ENCODE measurements at regions not wholly inside any gene's neighbourhood (a gene's known extent, or its start where the extent isn't known, plus 50 kb on each side); places are given as distances from the start of the nearest gene placed in this dataset.

DNA sequence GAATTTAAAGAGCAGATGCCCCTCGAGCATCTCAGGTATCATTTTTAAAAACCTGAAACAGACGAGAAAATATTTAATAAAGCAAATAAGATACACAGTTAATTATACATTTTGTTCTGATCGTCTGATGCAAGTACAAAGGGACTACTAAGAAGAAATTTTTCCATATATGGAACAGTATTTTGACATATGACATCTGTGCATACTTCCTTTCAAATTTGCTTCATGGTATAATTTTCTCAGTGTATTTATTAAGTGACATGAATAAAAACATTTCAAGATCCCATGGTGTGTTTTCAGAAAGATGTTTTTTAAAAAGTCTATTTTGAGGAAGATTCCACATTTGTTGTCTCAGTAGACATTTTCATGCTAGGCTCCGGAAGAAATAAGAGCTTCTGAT lies 208.1 kb downstream of the VGLL3 start:
- intact Hi-C loops (cut with DNase I; ENCODE audit: low total_unique reads) = no loop called here
- no peak for DNase-seq (ENCODE audit: low spot score in 2 of 2)
- 47 to 48% methylated on average over 4 of the region's 4 CpGs for WGBS, 2 donors
- TF ChIP-seq, protein P1, sequence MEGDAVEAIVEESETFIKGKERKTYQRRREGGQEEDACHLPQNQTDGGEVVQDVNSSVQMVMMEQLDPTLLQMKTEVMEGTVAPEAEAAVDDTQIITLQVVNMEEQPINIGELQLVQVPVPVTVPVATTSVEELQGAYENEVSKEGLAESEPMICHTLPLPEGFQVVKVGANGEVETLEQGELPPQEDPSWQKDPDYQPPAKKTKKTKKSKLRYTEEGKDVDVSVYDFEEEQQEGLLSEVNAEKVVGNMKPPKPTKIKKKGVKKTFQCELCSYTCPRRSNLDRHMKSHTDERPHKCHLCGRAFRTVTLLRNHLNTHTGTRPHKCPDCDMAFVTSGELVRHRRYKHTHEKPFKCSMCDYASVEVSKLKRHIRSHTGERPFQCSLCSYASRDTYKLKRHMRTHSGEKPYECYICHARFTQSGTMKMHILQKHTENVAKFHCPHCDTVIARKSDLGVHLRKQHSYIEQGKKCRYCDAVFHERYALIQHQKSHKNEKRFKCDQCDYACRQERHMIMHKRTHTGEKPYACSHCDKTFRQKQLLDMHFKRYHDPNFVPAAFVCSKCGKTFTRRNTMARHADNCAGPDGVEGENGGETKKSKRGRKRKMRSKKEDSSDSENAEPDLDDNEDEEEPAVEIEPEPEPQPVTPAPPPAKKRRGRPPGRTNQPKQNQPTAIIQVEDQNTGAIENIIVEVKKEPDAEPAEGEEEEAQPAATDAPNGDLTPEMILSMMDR (IDR thresholded peaks at IDR 0.05) = no peak
- no peak for TF ChIP-seq POLR2A (IDR thresholded peaks at IDR 0.05)
- no peak overlapping the region for H3K4me3 ChIP-seq (ENCODE audit: low read depth, poor library complexity, severe bottlenecking)

DNA sequence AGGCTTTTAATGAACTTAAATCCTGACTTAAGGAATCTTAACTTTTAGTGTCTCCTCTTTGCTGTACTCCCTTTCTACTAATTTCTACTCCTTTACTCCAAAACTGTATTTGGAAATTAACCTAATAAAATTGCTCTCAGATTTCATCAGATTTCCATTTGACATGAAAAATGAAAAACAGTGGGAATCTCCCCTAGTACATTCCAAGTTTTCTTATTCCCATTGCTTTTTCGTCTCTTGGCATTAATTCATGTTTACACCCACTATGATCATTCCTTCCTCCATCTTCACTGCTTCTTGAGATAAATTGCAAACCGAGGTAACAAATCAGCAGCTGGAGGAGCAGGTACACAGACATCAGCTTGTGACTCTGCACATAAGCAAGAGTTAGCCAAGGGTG lies 208.7 kb downstream of the VGLL3 start:
- intact Hi-C loops (cut with DNase I; ENCODE audit: low total_unique reads) = no loop called here
- H3K4me3 ChIP-seq (ENCODE audit: low read depth, poor library complexity, severe bottlenecking) = no peak overlapping the region
- no peak for DNase-seq (ENCODE audit: low spot score in 2 of 2)
- 15 to 22% methylated on average over 2 of the region's 2 CpGs for WGBS, 2 donors
- TF ChIP-seq, protein P1 (IDR thresholded peaks at IDR 0.05) = no peak
- no peak for TF ChIP-seq POLR2A (IDR thresholded peaks at IDR 0.05)

DNA sequence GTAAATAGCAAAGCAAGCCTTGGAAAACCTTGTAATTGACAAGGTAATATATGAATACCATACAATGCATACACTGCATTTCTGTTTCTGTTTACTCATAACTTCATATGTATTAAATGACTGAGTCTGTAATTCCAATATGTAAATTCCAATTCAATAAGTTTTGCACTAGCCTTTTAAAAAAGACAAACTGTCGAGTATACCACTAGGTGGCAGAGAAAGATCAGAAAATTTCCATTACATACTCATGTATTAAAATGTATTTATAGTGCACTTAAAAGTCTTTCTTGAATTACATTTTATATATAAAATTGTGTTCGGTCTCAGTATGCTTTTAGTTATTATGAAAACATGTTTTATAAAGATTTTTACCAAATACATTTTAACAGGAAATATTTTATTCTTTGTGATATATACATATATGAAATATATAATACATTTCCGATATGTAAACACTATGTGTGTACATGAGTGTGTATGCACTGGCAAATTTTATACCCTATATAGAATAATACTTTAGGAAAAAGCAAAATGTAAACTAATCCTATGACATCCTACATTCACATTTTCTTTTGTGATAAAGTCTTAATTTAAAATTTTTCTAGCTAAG lies 216.8 kb downstream of the VGLL3 start:
- TF ChIP-seq, protein P1 (IDR thresholded peaks at IDR 0.05) = no peak
- no peak for TF ChIP-seq POLR2A (IDR thresholded peaks at IDR 0.05)
- no peak for DNase-seq (ENCODE audit: low spot score in 2 of 2)
- intact Hi-C loops (cut with DNase I; ENCODE audit: low total_unique reads) = loop anchor here (5.0 kb wide), 1 partner anchor 303 kb away; no protein-coding TSS in a partner anchor
- 31 to 32% methylated on average over 3 of the region's 3 CpGs for WGBS, 2 donors
- no peak overlapping the region for H3K4me3 ChIP-seq (ENCODE audit: low read depth, poor library complexity, severe bottlenecking)

DNA sequence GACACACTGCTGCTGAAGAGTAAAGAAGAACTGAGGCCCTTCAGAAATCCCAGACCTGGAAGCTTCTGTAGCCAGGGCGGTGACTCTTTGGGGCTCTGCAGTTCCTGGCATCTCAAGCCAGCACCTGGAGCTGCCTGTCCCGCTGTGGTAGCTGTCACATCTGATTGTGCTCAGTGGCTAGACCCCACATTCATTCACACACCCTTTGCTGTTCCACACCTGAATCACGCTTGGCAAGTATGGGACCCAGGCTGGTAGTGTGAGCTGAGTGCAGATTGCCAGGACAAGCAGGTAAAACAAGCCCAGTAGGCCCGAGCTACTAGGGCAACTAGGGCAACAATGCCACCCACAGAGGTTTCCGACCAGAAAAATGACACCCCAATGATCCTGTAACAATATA lies 218.2 kb downstream of the VGLL3 start:
- 68 to 80% methylated on average over 5 of the region's 5 CpGs for WGBS, 2 donors
- TF ChIP-seq, protein P1 (IDR thresholded peaks at IDR 0.05) = no peak
- no peak for TF ChIP-seq POLR2A (IDR thresholded peaks at IDR 0.05)
- no peak for DNase-seq (ENCODE audit: low spot score in 2 of 2)
- intact Hi-C loops (cut with DNase I; ENCODE audit: low total_unique reads) = loop anchor here (5.0 kb wide), 1 partner anchor 305 kb away; no protein-coding TSS in a partner anchor
- no peak overlapping the region for H3K4me3 ChIP-seq (ENCODE audit: low read depth, poor library complexity, severe bottlenecking)

DNA sequence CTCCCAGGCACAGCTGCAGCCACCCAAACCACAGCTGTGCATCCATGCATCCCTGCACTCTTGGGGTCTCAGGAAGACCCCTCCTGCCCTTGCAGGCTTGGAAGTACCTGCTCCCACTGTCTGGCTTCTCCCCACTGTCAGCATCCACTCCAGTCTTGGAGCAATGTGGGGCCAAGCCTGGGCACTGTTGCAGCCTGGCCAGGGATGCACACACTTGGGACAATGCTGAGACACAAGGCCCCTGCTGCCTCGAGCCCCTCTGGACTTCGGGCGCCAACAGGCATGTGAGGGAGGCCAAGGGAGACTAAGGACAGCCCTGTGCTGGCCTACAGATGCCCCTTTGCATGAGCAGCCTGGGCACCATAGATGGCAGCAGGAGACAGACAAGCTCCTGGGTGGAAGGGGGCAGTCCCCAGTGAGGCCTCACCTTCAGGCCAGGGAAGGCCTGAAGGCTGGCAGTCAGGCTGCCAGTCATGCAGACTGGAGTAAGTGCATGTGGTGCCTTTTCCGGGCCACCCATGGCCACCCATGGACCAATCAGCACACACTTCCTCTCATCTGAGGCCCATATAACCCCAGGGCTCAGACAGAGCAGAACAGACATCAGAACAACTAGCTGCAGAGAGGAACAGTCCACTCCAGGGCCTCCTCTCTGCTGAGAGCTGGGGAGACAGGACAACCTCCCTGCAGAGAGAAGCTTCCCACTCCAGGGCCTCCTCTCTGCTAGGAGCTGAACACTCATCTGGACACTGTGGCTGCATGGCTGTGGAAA lies 219.0 kb downstream of the VGLL3 start:
- no peak overlapping the region for H3K4me3 ChIP-seq (ENCODE audit: low read depth, poor library complexity, severe bottlenecking)
- 73 to 85% methylated on average over 4 of the region's 4 CpGs for WGBS, 2 donors
- intact Hi-C loops (cut with DNase I; ENCODE audit: low total_unique reads) = loop anchor here (5.0 kb wide), 1 partner anchor 305 kb away; no protein-coding TSS in a partner anchor
- TF ChIP-seq, protein P1 (IDR thresholded peaks at IDR 0.05) = no peak
- TF ChIP-seq POLR2A (IDR thresholded peaks at IDR 0.05) = no peak
- DNase-seq (ENCODE audit: low spot score in 2 of 2) = no peak

Data from lower leg skin (tissue), 4 donors.